Hematopoietic multipotent progenitor cell treated with erythropoietin and hydrocortisone succinate and interleukin-3 and kit ligand, for 6 days (in vitro differentiated cells): ENCODE measurements at regions not wholly inside any gene's neighbourhood (a gene's known extent, or its start where the extent isn't known, plus 50 kb on each side); places are given as distances from the start of the nearest gene placed in this dataset.
"Not testable (repeated sequence)": the region's sequence is repeated elsewhere in the genome, so short reads cannot be mapped to it uniquely, and the experiment has no call there.

Experiments used
- DNase-seq: peaks from one replicate; pipeline ENCODE4 v3.0.0-alpha.2; 2015

DNA sequence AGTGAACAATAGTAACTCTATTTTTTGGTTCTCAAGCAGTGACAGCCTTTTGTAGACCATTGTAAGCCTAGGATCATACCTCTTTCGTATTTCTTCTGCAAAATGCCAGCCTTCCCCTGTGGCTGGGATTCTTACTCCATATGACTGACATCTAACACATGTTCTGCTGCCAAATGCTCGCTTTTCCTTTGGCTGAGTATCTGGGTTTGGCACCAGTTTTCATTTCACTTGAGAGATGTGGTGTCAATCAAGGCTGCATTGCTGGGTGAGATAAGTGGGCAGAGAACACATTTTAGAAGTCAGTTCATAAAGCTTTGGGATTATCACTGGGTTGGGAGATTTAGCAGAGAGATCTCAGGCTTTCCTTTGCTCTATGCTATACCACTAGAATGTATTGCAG, 514.7 kb upstream of the SGO1 start:
- DNase-seq = no peak

DNA sequence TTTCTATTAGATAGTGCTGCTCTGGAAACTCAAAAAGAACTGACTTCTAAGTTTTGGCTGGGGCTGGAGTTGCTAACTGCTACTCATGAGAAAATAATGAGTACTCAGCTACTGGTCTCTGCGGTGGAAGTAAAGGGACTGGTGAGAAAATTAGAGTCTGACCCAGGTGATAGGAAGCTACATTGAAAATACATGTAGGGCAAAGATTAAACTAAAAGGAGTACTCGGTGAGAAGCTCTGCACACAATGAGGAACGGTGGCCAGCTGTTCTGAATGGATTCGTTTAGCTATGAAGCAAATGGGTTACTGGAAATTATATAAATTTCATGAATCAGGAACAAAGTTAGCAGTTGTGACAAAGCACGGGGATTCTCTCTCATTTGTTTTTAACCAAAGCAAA, 512.9 kb upstream of the SGO1 start:
- no peak for DNase-seq

DNA sequence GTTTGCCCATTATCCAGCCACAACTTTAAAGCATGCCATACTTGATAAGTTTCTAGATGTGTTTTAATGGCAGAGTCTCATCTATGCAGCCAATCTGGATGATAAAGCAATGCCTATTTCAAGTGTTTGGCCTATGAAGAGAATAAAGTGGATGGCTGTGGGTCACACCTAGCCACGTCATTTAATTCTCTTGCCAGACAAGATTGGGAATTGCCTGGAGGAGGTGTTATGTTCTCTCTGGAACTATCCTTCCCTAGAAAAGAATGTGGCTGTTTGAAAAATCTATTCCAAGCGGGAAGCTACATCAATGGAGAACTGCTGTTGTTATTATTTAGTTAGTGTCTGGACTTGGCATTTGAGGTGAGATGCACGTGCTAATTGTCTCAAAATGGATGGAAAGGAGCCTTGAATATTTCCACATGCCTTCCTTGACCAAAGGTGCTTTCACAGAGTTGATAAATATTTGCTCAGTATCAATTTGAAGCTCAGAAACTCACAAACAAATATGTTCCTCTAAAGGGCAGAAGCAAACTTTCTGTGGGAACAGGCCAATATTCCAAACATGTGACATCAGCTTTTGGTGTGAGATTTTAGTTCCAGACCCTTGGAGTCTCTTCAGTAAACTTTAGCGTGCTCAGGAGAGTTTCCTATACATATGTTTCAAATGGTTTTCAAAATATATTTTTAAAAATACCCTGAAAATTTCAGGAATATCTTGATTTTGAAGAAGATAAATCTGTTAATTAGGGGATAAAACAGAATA, 510.6 kb upstream of the SGO1 start:
- no peak for DNase-seq

DNA sequence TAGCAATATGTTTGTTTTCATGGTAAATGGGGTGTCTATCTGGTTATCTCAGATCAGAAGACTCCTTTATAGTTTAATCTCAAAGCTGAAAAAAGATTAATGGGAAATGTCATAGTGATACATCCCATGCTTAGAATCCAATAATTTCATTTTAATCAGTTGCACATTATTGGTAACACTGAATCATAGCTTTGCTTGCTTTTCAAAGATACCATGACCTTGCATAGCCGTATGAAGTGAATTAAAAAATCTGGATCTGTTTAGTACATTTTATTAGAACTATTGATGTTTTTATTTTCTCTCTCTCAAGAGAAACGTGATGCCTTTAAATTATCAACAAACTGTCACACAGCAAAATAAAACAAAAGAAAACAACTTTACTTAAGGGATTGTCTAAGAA, 506.7 kb upstream of the SGO1 start:
- DNase-seq = no peak

DNA sequence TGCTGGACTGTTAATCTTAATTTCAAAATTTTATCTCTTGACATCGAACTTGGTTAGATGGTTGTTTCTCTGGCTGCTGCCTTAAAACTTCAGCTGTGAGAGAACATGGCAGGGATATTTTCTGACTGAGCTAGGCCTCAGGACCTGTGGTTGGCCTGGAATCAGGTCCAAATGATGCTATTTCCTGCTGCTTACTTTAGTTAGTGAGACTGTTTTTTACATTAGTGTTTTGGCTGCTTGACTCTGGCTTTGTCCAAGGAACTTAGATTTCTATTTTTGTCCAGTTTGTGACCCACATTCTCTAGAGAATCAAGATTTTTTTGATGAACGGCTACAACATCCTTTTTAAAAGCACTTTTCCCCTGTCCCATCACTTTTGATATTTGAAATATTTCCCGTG, 497.9 kb upstream of the SGO1 start:
- DNase-seq = no peak

DNA sequence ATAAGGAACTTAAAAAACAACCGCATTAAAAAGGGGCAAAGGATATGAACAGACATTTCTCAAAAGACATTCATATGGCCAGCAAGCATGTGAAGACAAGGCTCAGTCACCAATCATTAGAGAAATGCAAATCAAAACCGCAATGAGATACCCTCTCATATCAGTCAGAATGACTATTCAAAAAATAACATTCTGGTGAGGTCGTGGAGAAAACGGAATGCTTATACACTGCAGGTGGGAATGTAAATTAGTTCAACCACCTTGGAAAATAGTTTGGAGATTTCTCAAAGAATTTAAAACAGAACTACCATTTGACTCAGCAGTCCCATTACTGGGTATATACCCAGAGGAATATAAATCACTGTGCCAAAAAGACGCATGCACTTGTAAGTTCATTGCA, 496.6 kb upstream of the SGO1 start:
- no peak for DNase-seq

DNA sequence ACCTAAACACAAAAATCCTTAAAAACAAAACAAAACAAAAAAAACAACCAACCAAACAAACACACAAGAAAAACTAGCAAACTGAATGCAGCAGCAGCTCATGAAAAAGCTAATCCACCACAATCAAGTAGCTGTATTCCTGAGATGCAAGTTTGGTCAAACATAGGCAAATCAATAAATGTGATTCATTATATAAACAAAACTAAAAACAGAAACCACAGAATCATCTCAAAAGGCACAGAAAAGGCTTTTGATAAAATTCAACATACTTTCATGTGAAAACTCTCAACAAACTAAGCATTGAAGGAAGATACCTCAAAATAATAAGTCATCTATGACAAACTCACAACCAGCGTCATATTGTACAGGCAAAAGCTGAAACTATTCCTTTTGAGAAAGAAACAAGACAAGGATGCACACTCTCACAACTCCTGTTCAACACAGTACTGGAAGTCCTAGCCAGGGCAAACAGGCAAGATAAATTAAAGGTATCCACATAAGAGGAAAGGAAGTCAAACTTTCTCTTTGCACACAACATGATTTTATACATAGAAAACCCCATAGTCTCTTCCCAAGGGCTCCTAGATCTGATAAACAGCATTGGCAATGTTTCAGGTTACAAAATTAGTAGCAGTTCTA, 495.1 kb upstream of the SGO1 start:
- no peak for DNase-seq

DNA sequence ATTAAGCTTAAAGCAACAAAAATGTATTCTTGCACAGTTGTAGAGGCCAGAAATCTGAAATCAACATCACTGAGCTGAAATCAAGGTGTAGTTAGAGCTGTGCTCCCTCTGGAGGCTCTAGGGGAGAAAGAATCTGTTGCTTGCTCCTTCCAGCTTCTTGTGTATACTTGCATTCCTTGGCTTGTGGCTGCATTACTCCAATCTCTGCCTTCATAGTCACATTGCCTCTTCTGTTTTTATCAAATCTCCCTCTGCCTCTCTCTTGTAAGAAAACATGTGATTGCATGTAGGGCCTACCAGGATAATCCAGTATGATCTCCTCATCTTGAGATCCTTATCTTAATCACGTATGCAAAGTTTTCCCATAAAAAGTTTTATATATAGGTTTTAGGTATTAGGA, 487.9 kb upstream of the SGO1 start:
- no peak for DNase-seq

DNA sequence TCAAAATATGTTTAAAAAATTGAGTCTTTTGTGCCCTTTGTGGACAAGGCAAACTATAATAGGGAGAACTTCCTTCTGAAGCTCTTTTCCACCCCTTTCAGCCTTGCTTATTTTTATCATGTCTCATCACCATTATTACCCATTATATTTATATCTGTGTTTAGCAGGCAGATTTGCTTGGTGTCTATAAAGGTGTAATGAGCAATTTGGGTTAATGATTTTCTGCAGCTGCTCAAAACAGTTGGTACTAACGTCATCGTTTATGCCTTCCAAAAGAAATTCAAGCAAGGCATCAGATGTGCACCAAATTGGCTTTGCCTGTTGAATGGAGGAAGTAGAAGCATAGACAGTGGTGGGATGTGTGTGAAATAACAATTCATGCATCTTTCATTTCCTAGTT, 483.7 kb upstream of the SGO1 start:
- DNase-seq = no peak

DNA sequence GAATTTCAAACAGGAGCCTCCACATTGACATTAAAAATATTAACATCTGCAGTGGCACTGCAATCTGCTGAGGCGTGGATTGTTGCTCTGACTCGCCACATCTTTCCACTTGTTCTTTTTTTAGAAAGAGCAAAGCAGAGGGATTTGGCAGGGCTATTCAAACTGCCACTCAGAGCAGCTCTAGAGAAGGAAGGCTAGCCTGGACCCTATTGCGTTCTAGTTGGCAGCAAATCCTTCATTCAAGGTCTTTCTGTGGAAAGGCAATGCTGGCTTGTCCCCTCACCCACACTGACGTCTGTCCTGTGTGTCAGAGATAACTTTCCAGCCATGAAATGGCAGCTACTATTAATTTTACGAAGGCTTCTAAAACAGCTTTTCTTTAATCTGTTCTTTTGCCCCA, 483.2 kb upstream of the SGO1 start:
- no peak for DNase-seq

DNA sequence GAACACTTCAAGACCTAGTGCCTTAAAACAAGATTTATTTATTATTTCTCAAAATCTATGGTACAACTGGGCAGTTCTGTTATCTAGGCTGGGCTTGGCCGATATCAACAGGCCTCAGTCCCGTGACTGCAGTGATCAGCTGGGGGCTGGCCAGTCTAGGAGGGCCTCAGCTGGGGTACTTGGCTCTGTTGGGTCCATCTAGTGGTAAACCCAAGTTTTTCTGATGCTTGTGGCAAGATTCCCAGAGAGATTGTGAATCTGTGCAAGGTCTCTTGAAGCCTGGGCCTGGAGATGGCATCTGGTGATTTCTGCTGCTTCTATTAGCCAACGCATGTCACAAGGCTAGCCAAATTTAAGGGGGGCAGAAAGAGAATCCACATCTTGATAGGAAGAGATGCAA, 482.4 kb upstream of the SGO1 start:
- DNase-seq = no peak

DNA sequence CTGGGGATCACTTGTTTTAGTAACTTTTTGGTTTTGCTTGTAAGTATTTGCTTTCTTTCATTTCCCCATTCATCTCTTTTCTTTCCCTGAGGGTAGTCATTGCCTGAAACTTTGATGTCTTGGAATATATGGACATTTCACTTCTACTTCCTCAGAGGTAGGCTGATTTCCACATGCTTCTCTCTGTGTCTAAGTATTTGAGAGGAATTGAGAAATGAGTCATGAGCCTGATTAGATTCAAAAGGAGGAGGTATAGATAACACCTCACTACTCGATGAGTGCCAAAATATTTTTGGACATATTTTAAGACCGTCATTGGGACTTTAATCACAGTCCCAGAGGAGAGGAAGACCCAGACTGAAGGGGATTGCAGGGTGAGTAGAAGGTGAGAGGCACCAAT, 480.1 kb upstream of the SGO1 start:
- DNase-seq = no peak

DNA sequence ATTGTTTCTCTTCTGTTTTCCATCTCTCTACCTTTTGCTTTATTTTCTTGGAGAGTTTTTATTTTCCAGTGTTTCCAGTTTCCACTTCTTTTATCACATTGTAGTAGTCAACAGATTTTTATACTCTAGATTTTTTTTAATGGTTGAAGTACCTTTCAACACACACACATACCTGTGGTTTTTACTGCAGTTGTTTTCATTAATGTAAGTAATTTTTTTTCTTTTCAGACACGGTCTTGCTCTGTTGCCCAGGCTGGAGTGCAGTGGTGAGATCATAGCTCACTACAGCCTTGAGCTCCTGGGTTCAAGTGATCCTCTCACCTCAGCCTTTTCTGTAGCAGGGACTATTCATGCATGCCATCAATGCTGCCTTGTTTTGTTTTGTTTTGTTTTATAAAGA, 472.5 kb upstream of the SGO1 start:
- no peak for DNase-seq

DNA sequence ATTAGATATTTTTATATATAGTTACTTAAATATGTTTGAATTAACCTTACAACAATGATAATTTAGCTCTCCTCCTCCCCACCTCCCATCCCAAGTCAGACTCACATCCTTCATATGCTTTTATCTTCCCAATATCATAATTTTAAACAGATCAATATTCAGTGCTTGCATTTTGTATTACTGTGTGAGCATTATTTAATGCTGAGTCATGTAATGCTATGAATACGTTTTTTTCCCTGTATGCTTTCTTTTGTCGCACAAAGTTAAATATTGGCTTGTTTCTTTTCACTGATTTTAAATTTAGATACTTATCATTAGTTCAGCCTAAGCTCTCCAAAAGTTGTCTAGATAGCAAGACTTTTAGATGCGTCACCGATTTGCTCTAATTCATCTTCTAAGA, 471.6 kb upstream of the SGO1 start:
- no peak for DNase-seq

DNA sequence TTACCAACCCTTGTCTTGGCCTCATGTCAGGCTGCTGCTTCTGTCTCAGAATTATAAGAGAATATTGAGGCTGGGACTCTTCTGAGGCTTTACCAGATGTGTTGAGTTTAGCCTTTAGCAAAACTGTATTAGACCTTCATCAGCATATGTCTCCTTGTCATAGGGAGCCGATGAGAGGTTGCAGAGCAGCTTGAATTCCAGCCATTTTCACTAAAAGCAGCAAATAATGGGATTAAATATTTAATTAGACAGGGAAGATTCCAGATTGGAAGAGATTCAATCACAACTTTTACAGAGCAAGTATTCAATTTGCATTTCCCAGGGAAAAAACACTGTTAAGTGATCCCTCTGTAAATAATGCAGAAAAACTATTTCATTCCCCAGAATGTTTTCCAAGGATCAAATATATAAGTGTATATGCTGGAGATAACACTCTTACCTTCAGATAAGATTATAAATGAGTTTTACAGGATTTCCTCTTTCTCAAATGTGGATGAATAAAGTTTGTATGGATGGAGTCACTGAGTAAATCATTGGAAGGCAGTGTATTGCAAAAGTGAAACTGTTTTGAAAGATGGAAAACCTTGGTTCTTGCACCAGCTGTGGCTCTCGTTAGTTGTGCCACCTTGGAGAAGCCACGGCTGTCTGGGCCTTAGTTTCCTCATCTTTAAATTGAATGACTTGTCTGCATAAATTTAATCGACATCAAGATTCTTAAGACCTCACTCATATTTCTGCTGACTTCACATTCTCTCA, 466.4 kb upstream of the SGO1 start:
- no peak for DNase-seq

DNA sequence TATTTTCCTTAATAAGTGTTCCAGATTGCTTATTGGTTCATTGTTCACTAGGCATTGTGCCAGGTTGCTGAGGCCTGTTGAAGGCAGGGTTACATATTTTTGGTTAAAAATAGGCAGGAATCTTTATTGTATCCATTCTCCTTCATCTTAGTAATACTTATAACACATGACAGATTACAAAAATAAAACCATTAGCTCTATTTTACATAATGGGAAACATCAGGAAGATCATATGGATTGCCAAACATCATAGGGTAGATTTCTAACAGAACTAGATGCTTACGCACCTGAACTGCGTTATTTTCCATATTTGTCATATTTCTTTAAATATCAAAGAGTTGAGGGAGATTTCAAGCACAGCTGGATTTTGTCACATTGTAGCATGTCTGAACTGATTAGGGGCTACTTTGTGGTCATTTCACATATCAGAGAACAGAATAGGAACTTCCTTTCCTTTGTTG, 462.9 kb upstream of the SGO1 start:
- no peak for DNase-seq

DNA sequence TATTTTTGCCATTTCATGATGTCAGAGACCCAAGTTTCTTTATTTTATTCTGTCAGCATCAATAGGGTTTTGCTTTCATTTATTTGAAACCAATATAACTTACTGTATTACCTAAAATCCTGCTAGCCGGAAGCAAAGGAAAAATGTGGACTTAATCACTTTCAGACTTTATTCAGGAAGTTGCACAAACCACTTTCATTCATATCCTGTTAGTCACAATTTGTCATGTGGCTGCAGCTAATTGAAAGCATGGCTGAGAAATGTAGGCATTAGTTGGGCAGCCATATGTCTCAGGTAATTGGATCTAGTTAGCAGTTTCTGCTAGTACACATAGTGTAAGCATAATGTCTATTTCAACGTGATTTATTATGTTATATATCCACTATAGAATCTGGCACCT, 462.3 kb upstream of the SGO1 start:
- DNase-seq = no peak

DNA sequence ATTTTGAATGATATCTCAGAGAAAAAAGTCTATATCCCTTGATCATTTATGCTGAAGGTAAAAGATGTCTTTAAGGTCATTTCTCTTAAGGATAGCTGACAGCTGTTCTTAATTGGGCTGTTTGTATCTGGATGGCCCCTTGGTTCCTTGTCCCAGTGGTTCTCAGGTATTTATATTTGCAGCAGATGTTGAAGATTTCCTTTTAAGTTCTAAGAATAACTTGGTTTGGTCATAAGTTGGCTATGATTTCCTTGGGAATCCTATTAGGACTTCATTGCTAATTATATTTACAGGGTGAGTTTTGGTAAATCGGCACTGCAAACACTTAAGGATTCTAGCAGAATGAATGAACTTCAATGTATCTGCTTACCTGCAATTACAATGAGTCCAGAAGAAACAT, 460.4 kb upstream of the SGO1 start:
- no peak for DNase-seq

DNA sequence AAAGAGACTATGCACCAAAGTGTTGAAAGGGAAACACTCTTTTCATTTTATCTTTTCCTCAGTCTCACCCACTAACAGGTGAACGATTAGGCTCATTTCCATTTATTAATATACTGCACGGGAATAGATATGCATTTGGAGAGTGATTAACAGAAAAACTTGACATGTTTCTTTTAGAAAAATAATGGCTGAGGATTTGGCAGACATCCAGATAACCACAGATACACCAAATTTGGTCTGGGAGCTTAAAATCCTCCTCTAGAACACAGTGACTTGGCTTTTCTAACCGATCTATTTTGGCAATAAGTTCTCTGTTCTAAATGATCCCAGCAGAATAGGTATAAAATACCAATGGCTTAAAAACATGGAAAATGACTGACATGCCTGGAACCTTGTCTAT, 459.3 kb upstream of the SGO1 start:
- no peak for DNase-seq

DNA sequence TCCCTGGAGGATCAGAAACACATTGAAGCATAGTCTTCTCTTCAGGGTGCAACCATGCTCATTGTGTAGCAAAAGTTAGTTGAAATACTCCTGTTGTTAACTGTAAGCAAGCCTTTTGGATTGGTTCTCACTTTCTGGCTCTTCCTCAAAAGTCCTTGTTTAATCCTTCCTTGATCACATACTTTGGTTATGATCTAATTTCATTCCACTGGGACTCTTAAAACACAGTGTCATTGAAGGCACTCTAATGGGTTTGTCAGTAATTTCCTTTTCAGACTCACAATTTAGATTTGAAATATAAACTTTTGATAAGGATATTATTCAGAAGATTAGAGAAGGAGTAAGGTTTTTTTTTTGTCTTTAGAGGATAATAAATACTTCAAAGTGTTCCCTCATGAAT, 451.7 kb upstream of the SGO1 start:
- no peak for DNase-seq

DNA sequence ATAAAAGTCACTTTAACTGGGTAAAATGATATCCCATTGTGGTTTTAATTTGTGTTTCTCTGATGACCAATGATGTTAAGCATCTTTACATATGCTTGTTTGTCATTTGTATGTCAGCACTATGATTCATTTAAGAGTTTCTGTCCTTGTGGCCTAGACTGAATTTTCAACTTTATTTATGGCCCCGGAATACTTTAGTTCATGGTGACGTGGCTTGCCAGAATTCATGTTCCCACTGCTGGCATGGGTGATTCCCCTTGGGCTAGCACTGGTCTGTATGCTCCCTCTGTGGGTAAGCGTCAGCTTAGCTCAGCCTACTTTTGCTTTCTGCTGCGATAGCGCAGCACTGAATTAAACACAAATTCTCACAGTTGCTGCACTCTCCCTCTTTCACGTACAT, 436.3 kb upstream of the SGO1 start:
- DNase-seq = no peak

DNA sequence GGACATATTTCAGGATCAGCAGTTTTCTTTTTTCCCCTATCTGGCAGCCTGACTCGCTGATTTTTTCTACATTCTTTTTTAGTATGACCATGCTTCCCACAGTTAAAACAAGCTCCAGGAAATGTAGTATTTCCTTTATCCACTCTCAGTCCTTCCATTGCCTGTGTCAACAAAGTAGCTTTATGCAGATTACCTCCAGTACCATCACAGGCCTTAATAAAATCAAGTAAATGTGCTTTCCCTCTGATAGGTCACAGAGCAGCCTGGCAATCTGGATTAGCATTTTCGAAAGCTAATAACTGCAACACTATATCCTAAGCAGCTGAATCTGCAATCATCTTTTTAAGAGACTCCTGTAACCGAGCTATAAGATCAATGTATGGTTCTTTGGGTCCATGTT, 432.6 kb upstream of the SGO1 start:
- not testable (repeated sequence) for DNase-seq

DNA sequence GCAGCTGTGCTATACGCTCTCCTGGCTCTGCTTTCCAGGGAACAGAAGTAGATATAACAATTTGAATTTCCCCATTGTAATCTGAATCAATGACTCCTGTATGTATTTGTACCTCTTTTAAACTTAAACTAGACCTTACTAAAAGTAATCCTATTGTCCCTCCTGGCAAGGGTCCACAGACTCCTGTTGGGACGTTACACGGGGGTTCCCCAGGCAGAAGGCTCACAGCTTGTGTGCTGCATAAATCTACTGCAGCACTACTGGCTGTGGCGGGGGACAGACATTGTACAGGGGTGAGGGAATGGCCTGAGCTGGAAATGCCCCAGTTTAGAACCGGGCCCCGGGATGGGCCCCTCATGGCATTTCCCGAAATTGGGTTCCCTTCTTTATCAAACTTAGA, 432.2 kb upstream of the SGO1 start:
- not testable (repeated sequence) for DNase-seq

DNA sequence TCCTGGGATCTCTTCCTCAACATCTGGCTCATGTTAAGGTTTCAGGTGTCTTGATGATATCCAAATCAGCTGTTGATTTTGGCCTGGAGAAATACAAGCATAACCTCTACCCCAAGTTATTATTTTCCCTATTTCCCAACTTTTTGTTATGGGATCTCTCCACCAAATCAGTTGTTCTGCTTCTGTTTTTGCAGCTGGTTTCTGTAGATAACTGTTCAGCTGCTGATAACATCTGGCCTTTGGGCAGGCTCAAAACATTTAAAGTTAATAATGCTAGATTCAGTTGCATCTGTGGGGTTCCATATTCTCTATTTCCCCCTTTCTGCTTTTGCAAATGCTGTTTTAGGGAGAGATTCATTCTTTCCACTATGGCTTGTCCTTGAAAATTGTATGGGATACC, 430.0 kb upstream of the SGO1 start:
- not testable (repeated sequence) for DNase-seq
